GM23338 (cell line): ENCODE measurements at regions not wholly inside any gene's neighbourhood (a gene's known extent, or its start where the extent isn't known, plus 50 kb on each side); places are given as distances from the start of the nearest gene placed in this dataset.

ENCODE experiments used
- ATAC-seq: fragments of 200-7000 bp; cut with Tn5 transposase; 3 replicates; pipeline ENCODE4 v1.9.1; 2020
- DNase-seq: peaks from one replicate; pipeline ENCODE4 v3.0.0-alpha.2; 2015; ENCODE audit warnings: low spot score
- H2AFZ ChIP-seq: fragments of 200-600 bp; sonication (generic); 2 replicates; pipeline ENCODE4 v1.8.0; 2016; ENCODE audit warnings: antibody characterized with exemption, mild to moderate bottlenecking, moderate library complexity
- H3F3A ChIP-seq: fragments of 200-600 bp; sonication (generic); replicated peaks from 2 replicates; pipeline ENCODE4 v1.8.0; 2017; ENCODE audit warnings: antibody characterized with exemption, mixed run types, low read depth
- H3K27ac ChIP-seq: fragments of 200-600 bp; sonication (generic); 2 replicates; pipeline ENCODE4 v1.6.1; 2016; ENCODE audit warnings: low read depth
- H3K27me3 ChIP-seq: fragments of 200-600 bp; sonication (generic); 2 replicates; pipeline ENCODE4 v1.8.0; 2016; ENCODE audit warnings: mild to moderate bottlenecking, mixed run types, moderate library complexity; ENCODE audit not compliant: insufficient read depth
- H3K36me3 ChIP-seq: fragments of 200-600 bp; sonication (generic); 2 replicates; pipeline ENCODE4 v1.8.0; 2016; ENCODE audit warnings: mild to moderate bottlenecking; ENCODE audit not compliant: insufficient read depth
- H3K4me1 ChIP-seq: fragments of 200-600 bp; sonication (generic); 2 replicates; pipeline ENCODE4 v1.8.0; 2016; ENCODE audit warnings: mild to moderate bottlenecking, moderate library complexity; ENCODE audit not compliant: insufficient read depth
- H3K4me2 ChIP-seq: fragments of 200-600 bp; sonication (generic); 2 replicates; pipeline ENCODE4 v1.7.1; 2017; ENCODE audit warnings: mixed run types
- H3K4me3 ChIP-seq: fragments of 200-600 bp; sonication (generic); 2 replicates; pipeline ENCODE4 v1.6.1; 2016; ENCODE audit warnings: mixed run types
- H3K79me2 ChIP-seq: fragments of 200-600 bp; sonication (generic); replicated peaks from 2 replicates; pipeline ENCODE4 v1.8.0; 2017; ENCODE audit warnings: mild to moderate bottlenecking; ENCODE audit not compliant: insufficient read depth
- H3K9me2 ChIP-seq: fragments of 200-600 bp; sonication (generic); 2 replicates; pipeline ENCODE4 v1.8.0; 2017; ENCODE audit not compliant: insufficient read depth
- H4K20me1 ChIP-seq: fragments of 200-600 bp; sonication (generic); replicated peaks from 2 replicates; pipeline ENCODE4 v1.8.0; 2017; ENCODE audit warnings: mild to moderate bottlenecking; ENCODE audit not compliant: insufficient read depth
- H3K27ac Mint-ChIP-seq: 2 replicates; pipeline ENCODE4 v1.8.0; 2020; ENCODE audit warnings: inconsistent platforms, mild to moderate bottlenecking, moderate library complexity, mixed read lengths
- H3K27me3 Mint-ChIP-seq: 3 replicates; pipeline ENCODE4 v1.8.0; 2022; ENCODE audit warnings: low read depth, mild to moderate bottlenecking, moderate library complexity, mixed read lengths, inconsistent platforms; ENCODE audit not compliant: insufficient read depth, poor library complexity
- H3K36me3 Mint-ChIP-seq: 3 replicates; pipeline ENCODE4 v1.8.0; 2021; ENCODE audit warnings: low read depth, mild to moderate bottlenecking, inconsistent platforms, moderate library complexity, mixed read lengths
- H3K4me1 Mint-ChIP-seq: 3 replicates; pipeline ENCODE4 v1.8.0; 2020; ENCODE audit warnings: mild to moderate bottlenecking, inconsistent platforms, mixed read lengths
- H3K4me3 Mint-ChIP-seq: 3 replicates; pipeline ENCODE4 v1.8.0; 2021; ENCODE audit warnings: moderate library complexity, mild to moderate bottlenecking, inconsistent platforms, mixed read lengths
- H3K9me3 Mint-ChIP-seq: 3 replicates; pipeline ENCODE4 v1.8.0; 2020; ENCODE audit warnings: moderate library complexity, mild to moderate bottlenecking, inconsistent platforms, mixed read lengths
- CREB1 ChIP-seq: fragments of 250-450 bp; sonication (Bioruptor Pico); IDR thresholded peaks from 2 replicates; pipeline ENCODE4 v1.5.0; 2020; ENCODE audit warnings: low read depth, mild to moderate bottlenecking, moderate library complexity
- CTCF ChIP-seq, 2 experiments: fragments of 200-600 bp in 1 of 2; sonication (generic) in 1 of 2; conservative IDR thresholded peaks; 2 replicates each; pipeline versions ENCODE4 v1.5.1 to v1.6.1; 2016 to 2017; ENCODE audit warnings: antibody characterized with exemption in 2 of 2, low read depth in 2 of 2, mild to moderate bottlenecking in 2 of 2, moderate library complexity in 1 of 2
- ETS1 ChIP-seq: IDR thresholded peaks from 2 replicates; pipeline ENCODE4 v1.6.1; 2016; ENCODE audit warnings: antibody characterized with exemption
- EZH2 ChIP-seq: fragments of 200-600 bp; sonication (generic); IDR thresholded peaks from one replicate; pipeline ENCODE4 v1.8.0; 2017; ENCODE audit warnings: antibody characterized with exemption, mild to moderate bottlenecking, low read depth; ENCODE audit not compliant: unreplicated experiment
- EZH2phosphoT487 ChIP-seq: fragments of 200-600 bp; sonication (generic); IDR thresholded peaks from one replicate; pipeline ENCODE4 v1.8.1; 2018; ENCODE audit warnings: antibody characterized with exemption; ENCODE audit not compliant: unreplicated experiment
- JUNB ChIP-seq: IDR thresholded peaks from one replicate; pipeline ENCODE4 v1.6.1; 2016; ENCODE audit warnings: antibody characterized with exemption; ENCODE audit not compliant: unreplicated experiment
- NANOG ChIP-seq: IDR thresholded peaks from 2 replicates; pipeline ENCODE4 v1.6.1; 2016; ENCODE audit warnings: antibody characterized with exemption, borderline replicate concordance
- POLR2AphosphoS5 ChIP-seq: IDR thresholded peaks from 2 replicates; pipeline ENCODE4 v1.6.1; 2016; ENCODE audit warnings: antibody characterized with exemption, low read depth
- STAT1 ChIP-seq: IDR thresholded peaks from one replicate; pipeline ENCODE4 v1.6.1; 2016; ENCODE audit warnings: antibody characterized with exemption; ENCODE audit not compliant: unreplicated experiment
- ZNF114 ChIP-seq: fragments of 250-450 bp; sonication (Bioruptor Pico); IDR thresholded peaks from 2 replicates; pipeline ENCODE4 v1.5.0; 2020; ENCODE audit warnings: mild to moderate bottlenecking, moderate library complexity
- ZNF331 ChIP-seq: fragments of 250-450 bp; sonication (Bioruptor Pico); IDR thresholded peaks from 2 replicates; pipeline ENCODE4 v1.5.0; 2020; ENCODE audit warnings: low read depth, mild to moderate bottlenecking, moderate library complexity
- ZNF462 ChIP-seq: fragments of 250-450 bp; sonication (Bioruptor Pico); IDR thresholded peaks from 2 replicates; pipeline ENCODE4 v1.5.0; 2020; ENCODE audit warnings: mild to moderate bottlenecking, moderate library complexity
- TF ChIP-seq, protein P1 (sequence below): IDR thresholded peaks from one replicate; pipeline ENCODE4 v1.6.1; 2018; ENCODE audit warnings: antibody characterized with exemption; ENCODE audit not compliant: unreplicated experiment

DNA sequence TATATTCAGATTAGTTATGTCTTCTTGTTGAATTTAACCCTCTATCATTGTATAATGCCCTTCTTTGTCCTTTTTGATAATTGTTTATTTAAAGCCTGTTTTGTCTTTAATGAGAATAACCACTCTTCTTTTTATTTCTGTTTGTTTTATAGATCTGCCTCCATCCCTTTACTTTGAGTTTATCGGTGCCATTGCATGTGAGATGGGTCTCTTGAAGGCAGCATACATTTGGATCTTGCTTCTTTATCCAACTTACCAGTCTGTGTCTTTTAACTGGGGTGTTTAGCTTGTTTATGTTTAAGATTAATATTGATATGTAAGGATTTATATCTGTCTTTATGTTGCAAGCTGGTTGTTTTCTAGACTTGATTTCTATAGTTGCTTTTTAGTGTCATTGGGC is 115.8 kb downstream of the RTL3 start:
- no peak overlapping the region for H3K27ac ChIP-seq
- Mint-ChIP-seq H3K27me3 (no peaks in the 10 kb centered on the region), H3K4me1 (no peaks in the 10 kb centered on the region), H3K4me3 (no peak overlapping the region), H3K9me3 (peaks cover 27% of the 10 kb centered on the region), H3K27ac (no peak overlapping the region), H3K36me3 (peaks cover 18% of the 10 kb centered on the region; the same call in 2 of the 3 replicates)
- no peak overlapping the region for H3K4me3 ChIP-seq
- H3K9me2 ChIP-seq, result no peaks in the 10 kb centered on the region
- no peak for DNase-seq
- H3F3A ChIP-seq, result no peaks in the 10 kb centered on the region
- H3K27me3 ChIP-seq, result no peaks in the 10 kb centered on the region
- H2AFZ ChIP-seq, result no peak overlapping the region
- no peaks in the 10 kb centered on the region for H3K79me2 ChIP-seq
- no peaks in the 10 kb centered on the region for H4K20me1 ChIP-seq
- ATAC-seq, result no peak
- no peaks in the 10 kb centered on the region for H3K36me3 ChIP-seq
- no peak for TF ChIP-seq JUNB
- TF ChIP-seq EZH2phosphoT487, result no peak
- TF ChIP-seq CTCF (conservative IDR thresholded peaks at IDR 0.05; ENCODE audit: low read depth in 2 of 2), result no peak
- no peak for TF ChIP-seq STAT1
- TF ChIP-seq ZNF331 (CRISPR knock-in tag), result no peak
- TF ChIP-seq, protein P1, sequence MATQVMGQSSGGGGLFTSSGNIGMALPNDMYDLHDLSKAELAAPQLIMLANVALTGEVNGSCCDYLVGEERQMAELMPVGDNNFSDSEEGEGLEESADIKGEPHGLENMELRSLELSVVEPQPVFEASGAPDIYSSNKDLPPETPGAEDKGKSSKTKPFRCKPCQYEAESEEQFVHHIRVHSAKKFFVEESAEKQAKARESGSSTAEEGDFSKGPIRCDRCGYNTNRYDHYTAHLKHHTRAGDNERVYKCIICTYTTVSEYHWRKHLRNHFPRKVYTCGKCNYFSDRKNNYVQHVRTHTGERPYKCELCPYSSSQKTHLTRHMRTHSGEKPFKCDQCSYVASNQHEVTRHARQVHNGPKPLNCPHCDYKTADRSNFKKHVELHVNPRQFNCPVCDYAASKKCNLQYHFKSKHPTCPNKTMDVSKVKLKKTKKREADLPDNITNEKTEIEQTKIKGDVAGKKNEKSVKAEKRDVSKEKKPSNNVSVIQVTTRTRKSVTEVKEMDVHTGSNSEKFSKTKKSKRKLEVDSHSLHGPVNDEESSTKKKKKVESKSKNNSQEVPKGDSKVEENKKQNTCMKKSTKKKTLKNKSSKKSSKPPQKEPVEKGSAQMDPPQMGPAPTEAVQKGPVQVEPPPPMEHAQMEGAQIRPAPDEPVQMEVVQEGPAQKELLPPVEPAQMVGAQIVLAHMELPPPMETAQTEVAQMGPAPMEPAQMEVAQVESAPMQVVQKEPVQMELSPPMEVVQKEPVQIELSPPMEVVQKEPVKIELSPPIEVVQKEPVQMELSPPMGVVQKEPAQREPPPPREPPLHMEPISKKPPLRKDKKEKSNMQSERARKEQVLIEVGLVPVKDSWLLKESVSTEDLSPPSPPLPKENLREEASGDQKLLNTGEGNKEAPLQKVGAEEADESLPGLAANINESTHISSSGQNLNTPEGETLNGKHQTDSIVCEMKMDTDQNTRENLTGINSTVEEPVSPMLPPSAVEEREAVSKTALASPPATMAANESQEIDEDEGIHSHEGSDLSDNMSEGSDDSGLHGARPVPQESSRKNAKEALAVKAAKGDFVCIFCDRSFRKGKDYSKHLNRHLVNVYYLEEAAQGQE, result no peak
- no peak for TF ChIP-seq POLR2AphosphoS5
- no peak for TF ChIP-seq ETS1
- no peak for TF ChIP-seq CREB1 (CRISPR knock-in tag)
- no peak for TF ChIP-seq EZH2
- no peak for TF ChIP-seq ZNF462 (CRISPR knock-in tag)
- TF ChIP-seq NANOG, result no peak
- no peak for TF ChIP-seq ZNF114 (CRISPR knock-in tag)
- no peak overlapping the region for H3K4me2 ChIP-seq
- H3K4me1 ChIP-seq, result no peaks in the 10 kb centered on the region
